BJ (cell line): ENCODE measurements at regions not wholly inside any gene's neighbourhood (a gene's known extent, or its start where the extent isn't known, plus 50 kb on each side); places are given as distances from the start of the nearest gene placed in this dataset.

ENCODE experiments used
- CTCF ChIA-PET: fragments of 350-600 bp; formaldehyde crosslinking; extraction: SDS; loops from one replicate; lab custom pipeline; 2021; ENCODE audit warnings: antibody characterized with exemption, inconsistent platforms; lab: Yijun Ruan, JAX
- POLR2A ChIA-PET: fragments of 300-600 bp; sonication (Branson Sonifier 250); formaldehyde crosslinking; extraction: SDS; loops from one replicate; lab custom pipeline; 2021; ENCODE audit warnings: antibody characterized with exemption; lab: Charles Lee
- DNase-seq: peaks from one replicate; pipeline ENCODE4 v3.0.0-alpha.2; 2011; ENCODE audit warnings: low read depth
- H3K27me3 ChIP-seq: 2 replicates; pipeline ENCODE4 v1.6.0; 2011; ENCODE audit warnings: low read length; ENCODE audit not compliant: control insufficient read depth, insufficient read depth
- H3K36me3 ChIP-seq: 2 replicates; pipeline ENCODE4 v1.5.1; 2011; ENCODE audit warnings: low read length; ENCODE audit not compliant: control insufficient read depth, insufficient read depth
- H3K4me3 ChIP-seq: 2 replicates; pipeline ENCODE4 v1.5.1; 2011; ENCODE audit warnings: low read depth, mild to moderate bottlenecking, control low read depth, low read length
- TF ChIP-seq, protein P1 (sequence below): IDR thresholded peaks from 2 replicates; pipeline ENCODE4 v1.5.1; 2011; ENCODE audit warnings: low read depth, mild to moderate bottlenecking, control low read depth, inconsistent platforms, low read length, moderate library complexity; ENCODE audit not compliant: insufficient read depth

- CTCF ChIA-PET: no interaction called here
- no peaks in the 10 kb centered on the region for H3K36me3 ChIP-seq
- DNase-seq: no peak
- POLR2A ChIA-PET: no interaction called here
- no peaks in the 10 kb centered on the region for H3K27me3 ChIP-seq
- TF ChIP-seq, protein P1, sequence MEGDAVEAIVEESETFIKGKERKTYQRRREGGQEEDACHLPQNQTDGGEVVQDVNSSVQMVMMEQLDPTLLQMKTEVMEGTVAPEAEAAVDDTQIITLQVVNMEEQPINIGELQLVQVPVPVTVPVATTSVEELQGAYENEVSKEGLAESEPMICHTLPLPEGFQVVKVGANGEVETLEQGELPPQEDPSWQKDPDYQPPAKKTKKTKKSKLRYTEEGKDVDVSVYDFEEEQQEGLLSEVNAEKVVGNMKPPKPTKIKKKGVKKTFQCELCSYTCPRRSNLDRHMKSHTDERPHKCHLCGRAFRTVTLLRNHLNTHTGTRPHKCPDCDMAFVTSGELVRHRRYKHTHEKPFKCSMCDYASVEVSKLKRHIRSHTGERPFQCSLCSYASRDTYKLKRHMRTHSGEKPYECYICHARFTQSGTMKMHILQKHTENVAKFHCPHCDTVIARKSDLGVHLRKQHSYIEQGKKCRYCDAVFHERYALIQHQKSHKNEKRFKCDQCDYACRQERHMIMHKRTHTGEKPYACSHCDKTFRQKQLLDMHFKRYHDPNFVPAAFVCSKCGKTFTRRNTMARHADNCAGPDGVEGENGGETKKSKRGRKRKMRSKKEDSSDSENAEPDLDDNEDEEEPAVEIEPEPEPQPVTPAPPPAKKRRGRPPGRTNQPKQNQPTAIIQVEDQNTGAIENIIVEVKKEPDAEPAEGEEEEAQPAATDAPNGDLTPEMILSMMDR: no peak
- no peak overlapping the region for H3K4me3 ChIP-seq
Observed at GRCh38 chr15:29433050-29433318, 163.4 kb upstream of the NSMCE3 start.

- DNase-seq: no peak
- ChIA-PET POLR2A (no interaction called here), CTCF (no interaction called here)
- TF ChIP-seq, protein P1: no peak
- no peak overlapping the region for H3K4me3 ChIP-seq
- H3K36me3 ChIP-seq: no peaks in the 10 kb centered on the region
- H3K27me3 ChIP-seq: no peaks in the 10 kb centered on the region
Observed at GRCh38 chr15:29432191-29433049, 162.8 kb upstream of the NSMCE3 start.

- TF ChIP-seq, protein P1: no peak
- Histone ChIP-seq H3K36me3 (no peaks in the 10 kb centered on the region), H3K4me3 (no peak overlapping the region), H3K27me3 (no peaks in the 10 kb centered on the region)
- ChIA-PET CTCF (no interaction called here), POLR2A (no interaction called here)
- no peak for DNase-seq
Observed at GRCh38 chr15:29430831-29431230, 161.2 kb upstream of the NSMCE3 start.

- no peaks in the 10 kb centered on the region for H3K27me3 ChIP-seq
- TF ChIP-seq, protein P1: no peak
- H3K4me3 ChIP-seq: no peak overlapping the region
- DNase-seq: no peak
- ChIA-PET CTCF (no interaction called here), POLR2A (no interaction called here)
- no peaks in the 10 kb centered on the region for H3K36me3 ChIP-seq
Observed at GRCh38 chr15:29430124-29430523, 160.5 kb upstream of the NSMCE3 start.

DNA sequence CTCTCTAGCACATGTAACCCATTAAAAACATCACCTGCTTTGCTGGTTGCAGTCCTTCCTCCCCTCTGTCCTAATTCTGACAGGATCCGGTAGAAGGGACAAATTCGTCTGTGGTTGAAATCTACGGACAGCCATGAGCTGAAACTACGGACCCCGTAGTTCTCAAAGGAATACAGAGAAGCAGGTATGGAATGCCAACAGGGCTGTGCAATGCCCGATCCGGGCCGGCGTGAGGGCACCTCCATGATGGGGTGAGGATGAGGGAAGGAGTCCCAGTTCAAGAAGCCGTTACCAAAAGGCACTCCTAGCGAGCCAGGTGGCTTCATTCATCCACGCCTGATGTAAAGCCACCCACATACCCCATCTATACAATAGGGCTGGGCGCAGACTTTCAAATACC is 160.0 kb upstream of the NSMCE3 start:
- DNase-seq: no peak
- ChIA-PET POLR2A (no interaction called here), CTCF (no interaction called here)
- TF ChIP-seq, protein P1: no peak
- H3K27me3 ChIP-seq: no peaks in the 10 kb centered on the region
- H3K36me3 ChIP-seq: no peaks in the 10 kb centered on the region
- H3K4me3 ChIP-seq: no peak overlapping the region
